HG03135 (cell line): ENCODE measurements at regions not wholly inside any gene's neighbourhood (a gene's known extent, or its start where the extent isn't known, plus 50 kb on each side); places are given as distances from the start of the nearest gene placed in this dataset.
"Not testable (repeated sequence)": the region's sequence is repeated elsewhere in the genome, so short reads cannot be mapped to it uniquely, and the experiment has no call there.

Source experiments
- ATAC-seq: cut with Tn5 transposase; IDR thresholded peaks from one replicate; pipeline ENCODE4 v1.9.1; 2021; ENCODE audit warnings: mild to moderate bottlenecking, moderate library complexity; ENCODE audit not compliant: unreplicated experiment

- ATAC-seq: no peak
Observed at GRCh38 chr13:65336087-65336749, 1893.9 kb downstream of the PCDH9 start.

DNA sequence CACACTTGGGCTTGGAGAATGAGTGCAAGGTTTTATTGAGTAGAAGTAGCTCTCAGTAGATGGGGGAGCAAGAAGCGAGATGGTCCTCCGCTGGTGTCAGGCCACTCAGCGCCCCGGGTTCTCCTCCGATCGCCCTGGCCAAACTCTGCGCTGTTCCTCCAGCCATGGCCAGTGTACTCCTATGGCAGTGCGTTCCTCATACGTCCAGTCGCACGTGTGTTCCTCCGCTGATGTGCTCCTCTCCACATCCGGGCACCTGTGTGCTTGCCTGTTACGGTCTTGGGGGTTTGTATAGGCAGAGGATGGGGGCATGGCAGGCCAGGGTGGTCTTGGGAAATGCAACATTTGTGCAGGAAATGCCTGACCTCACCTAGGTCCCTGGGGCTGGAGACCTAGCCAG, 1899.4 kb downstream of the PCDH9 start:
- ATAC-seq: no peak

GRCh38 chr13:65330287-65330686, 1899.8 kb downstream of the PCDH9 start:
- ATAC-seq: no peak

- ATAC-seq: not testable (repeated sequence)
Observed at GRCh38 chr13:65323192-65323591, 1906.9 kb downstream of the PCDH9 start.

DNA sequence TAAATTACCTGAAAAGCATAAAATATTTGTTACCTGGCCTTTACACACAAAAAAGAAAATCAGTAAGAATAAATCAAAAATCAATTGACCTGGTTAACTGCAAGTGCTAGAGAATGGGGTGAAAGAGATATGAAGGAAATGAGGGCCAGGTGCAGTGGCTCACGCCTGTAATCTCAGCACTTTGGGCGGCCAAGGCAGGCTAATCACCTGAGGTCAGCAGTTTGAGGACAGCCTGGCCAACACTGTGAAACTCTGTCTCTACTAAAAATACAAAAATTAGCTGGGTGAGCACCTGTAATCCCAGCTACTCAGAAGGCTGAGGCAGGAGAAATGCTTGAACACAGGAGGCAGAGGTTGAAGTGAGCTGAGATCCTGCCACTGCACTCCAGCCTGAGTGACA, 1908.7 kb downstream of the PCDH9 start:
- not testable (repeated sequence) for ATAC-seq

- no peak for ATAC-seq
Observed at GRCh38 chr13:65314008-65314407, 1916.1 kb downstream of the PCDH9 start.

DNA sequence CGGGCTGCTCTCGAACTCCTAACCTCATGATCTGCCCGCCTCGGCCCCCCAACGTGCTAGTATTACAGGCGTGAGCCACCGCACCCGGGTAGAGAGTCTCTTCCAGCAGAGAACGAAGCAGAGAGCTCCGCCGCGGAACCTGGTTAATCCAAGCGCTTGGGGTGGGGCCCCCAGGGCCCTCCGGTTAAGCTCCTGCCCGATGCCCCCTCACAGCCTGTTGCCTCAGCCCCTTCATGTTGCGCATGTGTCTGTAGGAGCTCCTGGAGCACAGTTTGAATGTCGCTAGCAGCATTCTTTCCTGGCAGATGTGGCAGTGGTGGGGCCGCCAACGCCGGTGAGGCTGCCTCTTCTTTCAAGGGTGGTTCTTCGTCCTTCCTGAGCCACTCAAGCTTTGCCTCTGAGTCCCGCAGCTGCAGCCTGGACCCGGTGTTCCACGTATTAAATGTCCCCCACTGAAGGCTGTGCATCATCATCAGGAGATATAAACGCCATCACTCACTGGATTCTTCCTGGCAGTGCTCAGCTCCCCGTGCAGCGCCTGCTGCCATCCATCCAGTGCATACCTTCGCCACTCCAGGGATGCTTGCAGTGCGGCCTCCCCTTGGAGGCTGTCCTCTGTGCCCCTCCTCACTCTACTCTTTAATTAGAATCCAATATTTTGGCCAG, 1919.3 kb downstream of the PCDH9 start:
- ATAC-seq: no peak

- ATAC-seq: no peak
Observed at GRCh38 chr13:65309906-65310305, 1920.2 kb downstream of the PCDH9 start.

DNA sequence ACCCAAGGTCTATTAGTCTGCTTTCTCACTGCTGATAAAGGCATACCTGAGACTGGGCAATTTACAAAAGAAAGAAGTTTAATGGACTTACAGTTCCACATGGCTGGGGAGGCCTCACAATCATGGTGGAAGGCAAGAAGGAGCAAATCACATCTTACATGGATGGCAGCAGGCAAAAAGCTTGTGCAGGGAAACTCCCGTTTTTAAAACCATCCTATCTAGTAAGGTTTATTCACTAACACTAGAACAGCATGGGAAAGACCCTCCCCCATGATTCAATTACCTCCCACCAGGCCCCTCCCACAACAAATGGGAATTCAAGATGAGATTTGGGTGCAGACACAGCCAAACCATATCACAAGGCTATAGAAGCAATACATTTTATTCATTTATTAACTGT, 1921.4 kb downstream of the PCDH9 start:
- ATAC-seq: not testable (repeated sequence)

GRCh38 chr13:65307056-65307455, 1923.1 kb downstream of the PCDH9 start:
- ATAC-seq: no peak

- no peak for ATAC-seq
Observed at GRCh38 chr13:65302691-65303090, 1927.4 kb downstream of the PCDH9 start.

DNA sequence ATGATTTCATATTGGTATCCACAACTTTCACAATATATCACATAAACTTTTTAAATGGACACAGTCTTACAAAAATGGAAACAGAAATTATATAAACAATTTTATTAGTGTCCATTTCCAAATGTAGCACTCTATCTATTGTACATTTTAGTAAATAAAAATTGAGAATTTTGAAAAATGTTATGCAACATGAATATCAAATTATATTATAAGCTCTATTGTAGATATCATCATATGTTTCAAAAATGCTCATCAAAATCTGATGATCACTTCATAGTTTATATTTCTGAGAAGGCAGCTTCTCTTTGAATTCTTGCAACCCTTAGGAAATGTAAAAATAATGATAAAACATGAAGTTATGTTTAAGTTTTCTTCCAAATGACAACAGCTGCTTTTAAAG, 1928.6 kb downstream of the PCDH9 start:
- ATAC-seq: no peak

DNA sequence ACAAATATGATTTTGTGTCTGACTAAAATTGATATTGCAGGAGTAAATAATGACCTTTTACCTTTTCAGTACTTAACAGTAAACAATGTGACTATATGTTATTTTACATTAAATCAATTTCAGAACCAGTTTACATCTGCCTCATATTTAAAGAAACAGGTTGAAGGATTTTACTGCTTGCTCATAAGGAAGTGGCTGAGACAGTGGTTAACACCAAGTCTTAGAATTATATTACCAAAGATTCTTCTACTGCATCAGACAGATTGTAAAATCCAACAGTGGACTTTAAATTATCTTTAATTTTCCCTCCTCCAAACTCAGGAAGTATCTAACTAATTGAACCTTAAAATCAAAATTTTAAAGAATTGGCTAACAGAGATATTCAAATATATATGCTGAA, 1929.9 kb downstream of the PCDH9 start:
- ATAC-seq: no peak

DNA sequence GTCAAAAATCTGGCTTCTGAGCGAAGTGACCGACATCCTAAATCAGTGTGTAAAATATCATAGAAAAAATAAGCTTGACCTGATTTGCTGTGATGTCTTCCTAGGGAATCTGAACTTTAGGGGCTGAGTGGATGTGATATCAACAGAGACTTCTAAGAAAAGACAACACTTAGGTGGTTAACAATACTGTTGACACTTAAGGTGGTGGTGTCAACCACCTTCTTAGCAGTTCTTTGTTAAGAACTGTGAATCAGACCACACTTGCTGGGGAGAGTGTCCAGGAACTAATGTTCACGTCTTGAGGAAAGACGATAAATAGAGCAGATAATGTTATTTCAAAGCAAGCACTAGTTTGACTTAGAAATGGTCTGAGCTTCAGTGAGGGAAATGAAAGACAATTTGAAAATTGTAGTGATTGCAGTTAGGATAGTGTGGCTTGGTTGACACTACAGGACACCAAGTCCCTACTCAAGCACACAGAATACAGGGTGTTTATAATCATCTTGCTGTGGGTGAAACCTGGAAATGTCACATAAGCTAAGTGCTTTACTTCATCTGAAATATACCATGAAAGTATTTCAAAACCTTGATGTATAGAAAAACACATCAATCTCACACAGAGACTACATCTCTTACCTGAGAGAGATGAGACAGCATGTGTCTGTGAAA, 1936.5 kb downstream of the PCDH9 start:
- no peak for ATAC-seq

GRCh38 chr13:65292488-65292901, 1937.6 kb downstream of the PCDH9 start:
- ATAC-seq: no peak

- no peak for ATAC-seq
Observed at GRCh38 chr13:65287405-65287804, 1942.7 kb downstream of the PCDH9 start.

DNA sequence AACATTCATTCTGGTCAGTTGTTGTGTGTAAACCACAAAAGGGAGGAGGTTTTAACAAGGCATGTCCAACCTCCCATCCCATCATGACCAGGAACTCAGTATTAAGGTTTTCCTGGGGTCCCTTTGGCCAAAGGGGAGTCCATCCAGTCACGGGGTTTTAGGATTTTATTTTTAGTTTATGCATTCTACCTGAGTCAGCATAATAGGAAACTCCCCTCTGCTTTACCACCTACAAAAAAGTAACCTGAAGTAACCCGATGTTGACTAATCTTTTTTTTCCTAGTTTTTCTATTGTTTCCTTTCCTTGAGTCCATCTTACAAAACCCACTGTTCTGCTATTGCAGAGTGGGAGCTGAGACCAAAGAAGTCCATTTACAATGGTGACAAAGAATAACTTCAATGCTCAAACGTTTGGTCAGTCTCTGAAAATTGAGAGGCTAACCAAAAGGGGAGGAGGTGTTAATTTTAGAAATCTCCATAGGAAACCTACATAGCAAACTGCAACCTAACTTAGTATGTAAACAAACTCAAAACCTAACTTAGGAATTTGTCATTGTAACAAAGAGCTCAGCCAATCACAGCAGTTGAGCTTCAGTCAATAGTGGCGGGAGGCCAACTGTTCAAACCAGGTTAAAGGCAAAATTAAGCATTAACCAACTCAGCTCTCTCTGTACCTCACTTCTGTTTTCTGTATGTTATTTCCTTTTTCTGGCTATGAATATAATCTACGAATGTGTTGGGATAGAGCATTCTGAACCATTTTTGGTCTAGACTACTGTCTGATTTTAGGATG, 1954.1 kb downstream of the PCDH9 start:
- ATAC-seq: no peak

DNA sequence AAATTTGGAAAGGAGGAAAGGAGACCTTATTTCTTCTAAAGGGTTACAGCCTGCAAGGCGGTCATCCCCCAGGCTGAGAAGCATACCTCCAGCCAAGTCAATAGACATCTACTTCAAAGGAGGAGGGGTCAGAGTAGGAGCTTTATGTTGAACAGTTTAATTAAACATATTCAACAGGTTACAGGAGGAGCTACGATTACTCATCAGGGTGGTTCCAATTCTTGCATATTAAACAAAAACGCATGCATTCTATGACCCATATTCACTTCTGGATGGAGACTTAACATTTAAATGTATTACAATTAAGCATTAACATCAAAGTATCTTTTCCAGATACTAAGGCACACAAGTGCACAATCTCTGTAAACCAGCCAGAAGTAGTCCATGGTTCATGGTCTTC, 1955.0 kb downstream of the PCDH9 start:
- no peak for ATAC-seq

DNA sequence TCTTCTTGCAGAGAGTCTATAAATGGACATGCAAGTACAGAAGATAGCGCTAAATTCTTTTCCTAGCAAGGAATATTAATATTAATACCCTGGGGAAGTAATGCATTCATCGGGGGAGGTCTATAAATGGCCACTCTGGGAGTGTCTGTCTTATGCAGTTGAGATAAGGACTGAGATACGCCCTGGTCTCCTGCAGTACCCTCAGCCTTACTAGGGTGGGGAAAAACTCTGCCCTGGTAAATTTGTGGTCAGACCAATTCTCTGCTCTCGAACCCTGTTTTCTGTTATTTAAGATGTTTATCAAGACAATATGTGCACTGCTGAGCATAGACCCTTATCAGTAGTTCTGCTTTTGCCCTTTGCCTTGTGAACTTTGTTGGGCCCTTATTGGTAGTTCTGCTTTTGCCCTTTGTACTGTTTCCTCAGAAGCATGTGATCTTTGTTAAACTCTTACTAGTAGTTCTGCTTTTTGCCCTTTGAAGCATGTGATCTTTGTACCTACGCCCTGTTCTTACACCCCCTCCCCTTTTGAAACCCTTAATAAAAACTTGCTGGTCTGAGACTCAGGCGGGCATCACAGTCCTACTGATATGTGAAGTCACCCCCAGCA, 1956.2 kb downstream of the PCDH9 start:
- ATAC-seq: not testable (repeated sequence)

DNA sequence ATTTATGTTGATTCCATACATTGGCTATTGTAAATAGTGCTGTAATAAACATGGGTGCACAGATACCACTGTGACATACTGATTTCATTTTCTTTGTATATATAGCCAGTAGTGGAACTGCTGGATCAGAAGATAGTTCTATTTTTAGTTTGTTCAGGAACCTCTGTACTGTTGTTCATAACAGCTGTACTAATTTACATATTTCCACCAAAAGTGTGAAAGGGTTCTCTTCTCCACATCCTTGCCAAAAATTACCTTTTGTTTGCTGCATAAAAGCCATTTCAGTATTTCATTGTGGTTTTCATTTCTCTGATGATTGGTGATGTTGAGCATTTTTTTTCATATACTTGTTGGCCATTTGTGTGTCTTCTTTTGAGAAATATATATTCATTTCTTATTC, 1962.1 kb downstream of the PCDH9 start:
- no peak for ATAC-seq

- no peak for ATAC-seq
Observed at GRCh38 chr13:65265988-65266387, 1964.1 kb downstream of the PCDH9 start.
